Activated effector memory CD4-positive, alpha-beta T cell treated with anti-CD3 and anti-CD28 coated beads, Interleukin-2, amount 50 U/mL, for 16 hours (primary cell): ENCODE measurements at regions not wholly inside any gene's neighbourhood (a gene's known extent, or its start where the extent isn't known, plus 50 kb on each side); places are given as distances from the start of the nearest gene placed in this dataset.
"Not testable (repeated sequence)": the region's sequence is repeated elsewhere in the genome, so short reads cannot be mapped to it uniquely, and the experiment has no call there.

Experiments used
- DNase-seq: peaks from one replicate; pipeline ENCODE4 v3.0.0-alpha.2; 2020

- not testable (repeated sequence) for DNase-seq
Observed at GRCh38 chr9:61628951-61629350, 439.1 kb downstream of the SPATA31A7 start.

- no peak for DNase-seq
Observed at GRCh38 chr9:61634192-61634591, 444.4 kb downstream of the SPATA31A7 start.

- not testable (repeated sequence) for DNase-seq
Observed at GRCh38 chr9:61664232-61664631, 474.4 kb downstream of the SPATA31A7 start.

DNA sequence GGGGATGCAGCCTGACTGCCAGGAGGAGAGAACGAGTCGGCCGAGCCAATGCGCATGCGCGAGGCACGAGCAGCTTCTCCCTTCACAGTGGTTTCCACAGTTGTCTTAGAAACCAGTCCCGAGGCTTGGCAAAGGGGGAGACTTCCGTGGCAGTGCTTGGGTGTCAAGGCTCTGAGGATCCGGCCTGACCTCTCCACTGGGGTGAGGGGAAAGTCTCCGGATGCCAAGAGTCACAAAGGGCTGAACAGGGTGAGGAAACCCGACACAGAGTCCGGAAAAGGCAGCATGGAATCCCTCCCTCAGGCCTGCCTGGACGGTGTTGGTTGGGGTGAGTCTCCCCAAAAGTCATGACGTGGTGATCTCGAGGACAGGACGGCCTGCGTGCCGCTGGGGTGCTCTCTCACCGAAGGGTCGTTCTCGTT is 475.5 kb downstream of the SPATA31A7 start:
- no peak for DNase-seq

GRCh38 chr9:61665829-61666228 is 476.0 kb downstream of the SPATA31A7 start:
- no peak for DNase-seq

DNA sequence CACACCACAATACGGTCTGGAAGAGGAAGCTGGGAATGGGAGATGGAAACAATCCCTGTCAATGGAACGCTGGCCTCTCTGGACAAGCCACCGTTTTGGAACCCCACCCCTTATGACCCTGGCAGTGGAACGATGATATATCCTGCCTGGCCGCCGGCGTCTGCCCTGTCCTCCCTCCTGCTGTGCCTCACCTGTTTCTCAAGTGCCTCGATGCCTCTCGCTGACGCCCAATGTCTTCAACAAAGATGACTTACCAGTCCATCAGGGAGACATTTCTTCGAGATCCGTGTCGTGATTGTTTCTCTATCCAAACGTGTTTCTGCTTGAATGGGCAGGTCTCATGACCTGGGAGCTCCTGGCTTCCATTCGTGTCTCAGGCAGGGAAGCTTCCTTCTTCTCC is 476.5 kb downstream of the SPATA31A7 start:
- no peak for DNase-seq

DNA sequence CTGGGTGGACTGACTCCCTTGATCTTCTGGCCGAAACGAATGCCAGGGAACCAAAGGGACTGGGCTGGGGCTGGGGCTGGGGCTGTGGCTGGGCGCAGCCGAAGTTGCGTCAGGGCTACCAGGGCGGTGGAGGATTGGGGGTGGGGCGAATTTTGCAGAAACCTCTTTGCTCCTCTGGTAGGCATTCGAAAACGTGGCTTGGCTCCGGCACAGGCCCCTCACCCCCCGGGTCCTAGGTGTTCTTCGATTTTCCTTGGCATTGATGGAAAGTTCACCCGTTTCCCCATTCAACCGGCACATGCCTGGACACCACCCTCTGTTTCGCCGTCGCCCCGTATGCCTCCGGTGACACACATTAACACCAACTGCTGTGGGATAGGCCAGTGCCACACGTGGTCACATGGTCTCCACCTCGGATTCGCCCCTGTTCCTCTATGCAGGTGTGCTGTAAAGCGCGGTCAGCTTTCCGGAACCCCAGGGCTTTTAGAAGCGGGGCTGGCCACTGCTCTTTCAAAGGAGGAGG is 477.1 kb downstream of the SPATA31A7 start:
- no peak for DNase-seq

DNA sequence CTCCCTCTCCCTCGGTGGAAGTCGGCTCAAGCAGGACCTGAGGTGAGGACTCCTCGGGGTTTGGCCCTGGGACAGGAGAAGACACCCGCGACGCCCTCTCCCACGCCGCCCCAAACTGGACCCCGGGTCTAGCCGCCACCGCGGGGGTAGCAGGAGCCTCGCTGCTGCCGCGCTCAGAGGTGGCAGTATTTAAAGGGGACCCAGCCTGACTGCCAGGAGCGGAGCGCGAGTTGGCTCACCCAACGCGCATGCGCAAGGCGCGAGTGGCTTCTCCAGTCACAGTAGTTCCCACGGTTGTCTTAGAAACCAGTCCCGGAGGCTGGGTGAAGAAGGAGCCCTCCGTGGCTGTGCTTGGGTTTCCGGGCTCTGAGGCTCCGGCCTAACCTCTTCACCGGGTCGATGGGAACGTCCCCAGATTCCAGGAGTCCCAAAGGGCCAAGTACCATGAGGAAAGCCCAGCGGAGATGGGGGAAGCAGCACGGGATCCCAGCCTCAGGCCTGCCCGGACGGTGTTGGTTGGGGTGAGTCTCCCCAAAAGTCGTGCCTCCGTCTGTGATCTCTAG is 477.8 kb downstream of the SPATA31A7 start:
- DNase-seq = peak; percentile 57

DNA sequence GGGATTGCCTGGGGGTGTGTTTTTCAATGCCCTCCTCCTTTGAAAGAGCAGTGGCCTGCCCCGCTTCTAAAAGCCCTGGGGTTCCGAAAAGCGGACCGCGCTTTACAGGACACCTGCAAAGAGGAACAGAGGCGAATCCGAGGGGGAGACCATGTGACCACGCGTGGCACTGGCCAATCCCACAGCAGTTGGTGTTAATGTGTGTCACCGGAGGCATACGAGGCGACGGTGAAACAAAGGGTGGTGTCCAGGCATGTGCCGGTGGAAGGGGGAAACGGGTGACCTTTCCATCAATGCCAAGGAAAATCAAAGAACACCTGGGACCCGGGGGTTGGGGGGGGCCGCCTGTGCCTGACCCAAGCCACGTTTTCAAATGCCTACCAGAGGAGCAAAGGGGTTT is 478.4 kb downstream of the SPATA31A7 start:
- DNase-seq = not testable (repeated sequence)

DNA sequence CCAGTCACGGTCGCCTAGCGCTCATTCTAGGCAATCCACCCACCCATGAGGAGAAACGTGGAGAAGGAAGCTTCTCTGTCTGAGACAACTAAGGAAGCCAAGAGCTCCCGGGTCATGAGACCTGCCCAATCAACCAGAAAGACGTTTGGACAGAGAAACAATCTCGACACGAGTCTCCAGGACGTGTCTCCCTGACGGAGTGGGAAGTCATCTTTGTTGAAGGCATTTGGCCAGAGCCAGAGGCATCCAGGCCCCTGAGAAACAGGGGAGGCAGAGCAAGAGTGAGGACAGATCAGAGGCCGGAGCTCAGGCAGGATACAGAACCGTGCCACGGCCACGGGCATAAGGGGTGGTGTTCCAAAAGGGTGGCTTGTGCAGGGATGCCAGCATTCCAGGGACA is 479.0 kb downstream of the SPATA31A7 start:
- DNase-seq = no peak

DNA sequence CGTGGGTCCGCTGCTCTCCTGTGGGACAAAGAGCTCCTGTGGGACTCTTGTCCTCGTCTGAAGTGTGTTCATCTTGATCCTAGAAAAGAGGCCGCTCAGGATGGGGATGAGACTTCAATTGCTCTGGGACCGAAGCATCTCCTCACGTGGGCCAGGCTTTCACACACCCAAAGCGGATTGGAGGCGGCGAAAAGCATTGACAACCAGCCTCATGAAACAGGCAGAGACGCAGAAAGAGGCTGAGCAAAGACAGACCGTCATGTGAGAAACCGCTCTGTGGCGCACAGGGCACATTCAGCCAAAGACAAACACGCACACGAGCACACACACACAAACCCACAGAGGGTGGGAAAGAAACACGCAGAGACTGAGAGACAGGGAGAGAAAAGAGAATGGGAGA is 479.5 kb downstream of the SPATA31A7 start:
- no peak for DNase-seq

GRCh38 chr9:61669831-61670505 is 480.1 kb downstream of the SPATA31A7 start:
- DNase-seq = not testable (repeated sequence)

DNA sequence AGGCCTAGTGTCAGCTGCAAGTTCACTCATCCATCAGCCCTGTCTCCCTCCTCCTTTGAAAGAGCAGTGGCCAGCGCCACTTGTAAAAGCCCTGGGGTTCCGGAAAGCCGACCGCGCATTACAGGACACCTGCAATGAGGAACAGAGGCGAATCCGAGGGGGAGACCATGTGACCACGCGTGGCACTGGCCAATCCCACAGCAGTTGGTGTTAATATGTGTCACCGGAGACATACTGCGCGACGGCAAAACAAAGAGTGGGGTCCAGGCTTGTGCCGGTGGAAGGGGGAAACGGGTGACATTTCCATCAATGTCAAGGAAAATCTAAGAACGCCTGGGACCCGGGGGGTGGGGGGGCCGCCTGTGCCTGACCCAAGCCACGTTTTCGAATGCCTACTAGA is 480.8 kb downstream of the SPATA31A7 start:
- no peak for DNase-seq

DNA sequence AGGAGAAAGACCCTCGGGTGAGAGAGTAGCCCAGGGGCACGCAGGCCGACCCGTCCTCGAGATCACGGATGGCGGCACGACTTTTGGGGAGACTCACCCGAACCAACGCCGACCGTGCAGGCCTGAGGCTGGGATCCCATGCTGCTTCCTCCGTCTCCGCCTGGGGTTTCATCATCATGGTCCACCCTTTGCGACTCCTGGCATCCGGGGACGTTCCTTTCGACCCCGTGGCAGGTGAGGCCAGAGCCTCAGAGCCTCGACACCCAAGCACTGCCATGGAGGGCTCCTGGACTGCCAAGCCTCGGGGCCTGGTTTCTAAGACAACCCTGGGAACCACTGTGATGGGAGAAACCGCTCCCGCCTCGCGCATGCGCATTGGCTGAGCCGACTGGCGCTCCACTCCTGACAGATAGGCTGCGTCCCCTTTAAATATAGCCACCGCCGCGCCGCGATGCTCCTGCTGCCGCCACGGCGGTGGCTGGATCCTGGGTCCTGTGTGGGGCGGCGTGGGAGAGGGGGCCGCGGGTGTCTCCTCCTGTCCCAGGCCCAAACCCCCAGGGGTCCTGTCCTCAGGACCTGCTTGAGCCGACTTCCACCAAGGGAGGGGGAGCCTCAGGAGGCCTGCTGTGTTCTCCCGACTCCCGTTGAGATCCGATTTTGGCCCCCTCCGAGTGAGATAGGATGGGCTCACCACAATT is 481.6 kb downstream of the SPATA31A7 start:
- peak; percentile 58 for DNase-seq

DNA sequence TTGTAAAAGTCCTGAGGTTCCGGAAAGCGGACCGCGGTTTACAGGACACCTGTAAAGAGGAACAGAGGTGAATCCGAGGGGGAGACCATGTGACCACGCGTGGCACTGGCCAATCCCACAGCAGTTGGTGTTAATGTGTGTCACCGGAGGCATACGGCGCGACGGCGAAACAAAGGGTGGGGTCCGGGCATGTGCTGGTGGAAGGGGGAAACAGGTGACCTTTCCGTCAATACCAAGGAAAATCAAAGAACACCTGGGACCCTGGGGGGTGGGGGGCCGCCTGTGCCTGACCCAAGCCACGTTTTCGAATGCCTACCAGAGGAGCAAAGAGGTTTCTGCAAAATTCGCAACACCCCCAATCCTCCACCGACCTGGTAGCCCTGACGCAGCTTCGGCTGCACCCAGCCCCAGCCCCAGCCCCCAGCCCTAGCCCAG is 482.3 kb downstream of the SPATA31A7 start:
- DNase-seq = not testable (repeated sequence)

GRCh38 chr9:61672645-61673167 is 482.9 kb downstream of the SPATA31A7 start:
- not testable (repeated sequence) for DNase-seq

GRCh38 chr9:61673247-61673646 is 483.4 kb downstream of the SPATA31A7 start:
- DNase-seq = no peak

- no peak for DNase-seq
Observed at GRCh38 chr9:61673664-61674381, 484.0 kb downstream of the SPATA31A7 start.

- DNase-seq = no peak
Observed at GRCh38 chr9:61674465-61674864, 484.6 kb downstream of the SPATA31A7 start.

DNA sequence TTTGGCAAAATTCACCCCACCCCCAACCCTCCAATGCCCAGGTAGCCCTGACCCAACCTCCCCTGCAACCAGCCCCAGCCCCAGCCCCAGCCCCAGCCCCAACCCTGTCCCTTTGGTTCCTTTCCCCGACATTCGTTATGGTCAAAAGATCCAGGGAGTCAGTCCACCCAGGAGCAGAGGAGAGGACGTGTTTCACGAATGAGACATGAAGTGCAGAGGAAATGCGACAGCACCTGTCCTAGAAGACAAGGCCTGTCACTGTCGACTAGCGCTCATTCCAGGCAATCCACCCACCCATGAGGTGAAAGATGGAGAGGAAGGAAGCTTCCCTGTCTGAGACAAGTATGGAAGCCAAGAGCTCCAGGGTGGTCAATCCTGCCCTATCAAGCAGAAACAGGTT is 485.0 kb downstream of the SPATA31A7 start:
- DNase-seq = no peak
